Ammon's horn (tissue), 1 donor: ENCODE measurements at regions not wholly inside any gene's neighbourhood (a gene's known extent, or its start where the extent isn't known, plus 50 kb on each side); places are given as distances from the start of the nearest gene placed in this dataset.
"Not testable (repeated sequence)": the region's sequence is repeated elsewhere in the genome, so short reads cannot be mapped to it uniquely, and the experiment has no call there.

Experiments
- DNase-seq: peaks from one replicate; pipeline ENCODE4 v3.0.0-alpha.2; 2016; ENCODE audit warnings: low spot score

- DNase-seq: no peak
These were observed 131.0 kb downstream of the COX18 start for GRCh38 chr4:72938516-72938915.

- no peak for DNase-seq
These were observed 134.1 kb downstream of the COX18 start for GRCh38 chr4:72935462-72935861.

- DNase-seq: no peak
These were observed 136.5 kb downstream of the COX18 start for GRCh38 chr4:72933029-72933428.

- no peak for DNase-seq
These were observed 138.2 kb downstream of the COX18 start for GRCh38 chr4:72931346-72931745.

- DNase-seq: not testable (repeated sequence)
These were observed 139.8 kb downstream of the COX18 start for GRCh38 chr4:72929596-72930274.

GRCh38 chr4:72924814-72925213 lies 144.7 kb downstream of the COX18 start:
- no peak for DNase-seq

- no peak for DNase-seq
These were observed 149.6 kb downstream of the COX18 start for GRCh38 chr4:72919937-72920336.

GRCh38 chr4:72919464-72919863 lies 150.1 kb downstream of the COX18 start:
- no peak for DNase-seq

- no peak for DNase-seq
These were observed 151.2 kb downstream of the COX18 start for GRCh38 chr4:72918362-72918761.

GRCh38 chr4:72911316-72911715 lies 158.2 kb downstream of the COX18 start:
- no peak for DNase-seq

GRCh38 chr4:72909461-72909860 lies 160.1 kb downstream of the COX18 start:
- DNase-seq: no peak

- DNase-seq: no peak
These were observed 167.2 kb downstream of the COX18 start for GRCh38 chr4:72902354-72902753.

- no peak for DNase-seq
These were observed 168.0 kb downstream of the COX18 start for GRCh38 chr4:72901553-72901952.

- DNase-seq: no peak
These were observed 168.6 kb downstream of the COX18 start for GRCh38 chr4:72900952-72901351.

GRCh38 chr4:72899621-72900020 lies 169.9 kb downstream of the COX18 start:
- DNase-seq: no peak

- no peak for DNase-seq
These were observed 170.3 kb downstream of the COX18 start for GRCh38 chr4:72899214-72899613.

GRCh38 chr4:72896515-72896914 lies 173.0 kb downstream of the COX18 start:
- DNase-seq: no peak

- DNase-seq: no peak
These were observed 174.1 kb downstream of the COX18 start for GRCh38 chr4:72895408-72895807.

GRCh38 chr4:72893354-72894066 lies 176.0 kb downstream of the COX18 start:
- DNase-seq: no peak

GRCh38 chr4:72888331-72888730 lies 181.2 kb downstream of the COX18 start:
- DNase-seq: no peak

- DNase-seq: no peak
These were observed 182.4 kb downstream of the COX18 start for GRCh38 chr4:72887152-72887551.

- no peak for DNase-seq
These were observed 182.9 kb downstream of the COX18 start for GRCh38 chr4:72886602-72887001.

GRCh38 chr4:72884225-72884624 lies 185.3 kb downstream of the COX18 start:
- DNase-seq: not testable (repeated sequence)

- DNase-seq: no peak
These were observed 192.6 kb downstream of the COX18 start for GRCh38 chr4:72876946-72877345.
